Activated T-cell treated with anti-CD3 and anti-CD28 coated beads for 1 hour (primary cell): ENCODE measurements at regions not wholly inside any gene's neighbourhood (a gene's known extent, or its start where the extent isn't known, plus 50 kb on each side); places are given as distances from the start of the nearest gene placed in this dataset.
"Not testable (repeated sequence)": the region's sequence is repeated elsewhere in the genome, so short reads cannot be mapped to it uniquely, and the experiment has no call there.

Experiments used
- DNase-seq: peaks from one replicate; pipeline ENCODE4 v3.0.0-alpha.2; 2020; ENCODE audit warnings: low read depth

- no peak for DNase-seq
Observed at GRCh38 chr20:41784209-41784958, 166.2 kb upstream of the CHD6 start.

GRCh38 chr20:41783423-41784208, 165.4 kb upstream of the CHD6 start:
- DNase-seq = no peak

- DNase-seq = no peak
Observed at GRCh38 chr20:41782730-41783406, 164.7 kb upstream of the CHD6 start.

- no peak for DNase-seq
Observed at GRCh38 chr20:41782255-41782654, 164.1 kb upstream of the CHD6 start.

GRCh38 chr20:41776421-41776820, 158.2 kb upstream of the CHD6 start:
- no peak for DNase-seq

GRCh38 chr20:41774291-41774690, 156.1 kb upstream of the CHD6 start:
- no peak for DNase-seq

- no peak for DNase-seq
Observed at GRCh38 chr20:41770965-41771364, 152.8 kb upstream of the CHD6 start.

GRCh38 chr20:41770427-41770826, 152.2 kb upstream of the CHD6 start:
- DNase-seq = no peak

- DNase-seq = no peak
Observed at GRCh38 chr20:41769592-41770018, 151.4 kb upstream of the CHD6 start.

- DNase-seq = no peak
Observed at GRCh38 chr20:41750137-41750536, 132.0 kb upstream of the CHD6 start.

GRCh38 chr20:41748756-41749582, 130.8 kb upstream of the CHD6 start:
- DNase-seq = no peak

- DNase-seq = no peak
Observed at GRCh38 chr20:41748051-41748450, 129.9 kb upstream of the CHD6 start.

GRCh38 chr20:41747226-41747625, 129.0 kb upstream of the CHD6 start:
- no peak for DNase-seq

- DNase-seq = no peak
Observed at GRCh38 chr20:41746635-41747034, 128.5 kb upstream of the CHD6 start.

- peak; percentile 15 for DNase-seq
Observed at GRCh38 chr20:41738604-41739206, 120.5 kb upstream of the CHD6 start.

- DNase-seq = no peak
Observed at GRCh38 chr20:41735949-41736348, 117.8 kb upstream of the CHD6 start.

GRCh38 chr20:41734506-41734945, 116.3 kb upstream of the CHD6 start:
- DNase-seq = peak; percentile 10

GRCh38 chr20:41733151-41733550, 115.0 kb upstream of the CHD6 start:
- DNase-seq = no peak

- DNase-seq = not testable (repeated sequence)
Observed at GRCh38 chr20:41731198-41731597, 113.0 kb upstream of the CHD6 start.

- DNase-seq = not testable (repeated sequence)
Observed at GRCh38 chr20:41727681-41728080, 109.5 kb upstream of the CHD6 start.

- DNase-seq = no peak
Observed at GRCh38 chr20:41726727-41727126, 108.5 kb upstream of the CHD6 start.
